Activated B cell treated with CpG ODN at 0.5 μM for 24 hours (primary cell): ENCODE measurements at regions not wholly inside any gene's neighbourhood (a gene's known extent, or its start where the extent isn't known, plus 50 kb on each side); places are given as distances from the start of the nearest gene placed in this dataset.

Source experiments
- ATAC-seq: fragments of 200-7000 bp; cut with Tn5 transposase; one replicate; pipeline ENCODE4 v1.10.0; 2021; ENCODE audit warnings: low read depth, mild to moderate bottlenecking, moderate library complexity
- CTCF ChIA-PET: fragments of 350-600 bp; sonication (Branson Sonifier 250); formaldehyde crosslinking; loops from one replicate; lab custom pipeline; 2021; ENCODE audit warnings: antibody characterized with exemption; lab: Charles Lee
- POLR2A ChIA-PET: fragments of 350-600 bp; sonication (Branson Sonifier 250); formaldehyde crosslinking; loops from one replicate; lab custom pipeline; 2021; ENCODE audit warnings: antibody characterized with exemption; lab: Charles Lee
- DNase-seq: peaks from one replicate; pipeline ENCODE4 v3.0.0; 2022
- H3K27ac Mint-ChIP-seq: one replicate; pipeline ENCODE4 v1.8.0; 2020; ENCODE audit warnings: mixed read lengths
- H3K27me3 Mint-ChIP-seq: one replicate; pipeline ENCODE4 v1.8.0; 2021; ENCODE audit warnings: mixed read lengths
- H3K36me3 Mint-ChIP-seq: one replicate; pipeline ENCODE4 v1.8.0; 2021; ENCODE audit warnings: low read depth, mixed read lengths
- H3K4me1 Mint-ChIP-seq: one replicate; pipeline ENCODE4 v1.8.0; 2021; ENCODE audit warnings: mixed read lengths
- H3K4me3 Mint-ChIP-seq: one replicate; pipeline ENCODE4 v1.8.0; 2020; ENCODE audit warnings: mild to moderate bottlenecking, mixed read lengths
- H3K9me3 Mint-ChIP-seq: one replicate; pipeline ENCODE4 v1.8.0; 2020; ENCODE audit warnings: mixed read lengths
- CTCF ChIP-seq: fragments of 200-600 bp; IDR thresholded peaks from one replicate; pipeline ENCODE4 v1.8.0; 2022; ENCODE audit warnings: antibody characterized with exemption, mild to moderate bottlenecking
- intact Hi-C: fragments of 100-400 bp; cut with micrococcal nuclease; formaldehyde crosslinking; loops from one replicate; pipeline ENCODE4 v1.15.1; 2024

GRCh38 chr1:224061436-224061835, 52.5 kb upstream of the FBXO28 start:
- ChIA-PET CTCF (interaction anchor here (1.5 kb wide), 1 partner anchor 10 kb away, joined by 4 read pairs; no protein-coding TSS in a partner anchor), POLR2A (no interaction called here)
- H3K27me3 Mint-ChIP-seq = peaks cover 10% of the 10 kb centered on the region
- no peaks in the 10 kb centered on the region for H3K36me3 Mint-ChIP-seq
- peaks cover 3% of the 10 kb centered on the region for H3K4me1 Mint-ChIP-seq
- no peaks in the 10 kb centered on the region for H3K9me3 Mint-ChIP-seq
- no peak for TF ChIP-seq CTCF
- no peak overlapping the region for H3K27ac Mint-ChIP-seq
- H3K4me3 Mint-ChIP-seq = no peak overlapping the region
- ATAC-seq (no peak), DNase-seq (no peak)
- intact Hi-C loops = no loop called here

- intact Hi-C loops = no loop called here
- H3K27me3 Mint-ChIP-seq = peaks cover 11% of the 10 kb centered on the region
- no peak for ATAC-seq
- H3K9me3 Mint-ChIP-seq = no peaks in the 10 kb centered on the region
- H3K27ac Mint-ChIP-seq = no peak overlapping the region
- TF ChIP-seq CTCF = no peak
- no peaks in the 10 kb centered on the region for H3K36me3 Mint-ChIP-seq
- no peak overlapping the region for H3K4me3 Mint-ChIP-seq
- CTCF ChIA-PET = no interaction called here
- no peaks in the 10 kb centered on the region for H3K4me1 Mint-ChIP-seq
- POLR2A ChIA-PET = no interaction called here
- no peak for DNase-seq
These were observed 53.9 kb upstream of the FBXO28 start for GRCh38 chr1:224059897-224060427.

- Mint-ChIP-seq H3K27me3 (peaks cover 11% of the 10 kb centered on the region), H3K9me3 (no peaks in the 10 kb centered on the region), H3K36me3 (no peaks in the 10 kb centered on the region), H3K4me3 (no peak overlapping the region), H3K27ac (no peak overlapping the region), H3K4me1 (no peaks in the 10 kb centered on the region)
- intact Hi-C loops = no loop called here
- DNase-seq (no peak), ATAC-seq (no peak)
- ChIA-PET CTCF (no interaction called here), POLR2A (no interaction called here)
- no peak for TF ChIP-seq CTCF
These were observed 55.6 kb upstream of the FBXO28 start for GRCh38 chr1:224058303-224058702.

- TF ChIP-seq CTCF = no peak
- no peaks in the 10 kb centered on the region for H3K36me3 Mint-ChIP-seq
- intact Hi-C loops = no loop called here
- H3K27me3 Mint-ChIP-seq = peaks cover 10% of the 10 kb centered on the region
- H3K4me1 Mint-ChIP-seq = no peaks in the 10 kb centered on the region
- H3K4me3 Mint-ChIP-seq = no peak overlapping the region
- DNase-seq (no peak), ATAC-seq (no peak)
- ChIA-PET CTCF (no interaction called here), POLR2A (interaction anchor here (0.6 kb wide), 1 partner anchor 186 kb away, joined by 4 read pairs; no protein-coding TSS in a partner anchor)
- H3K9me3 Mint-ChIP-seq = no peaks in the 10 kb centered on the region
- no peak overlapping the region for H3K27ac Mint-ChIP-seq
These were observed 56.3 kb upstream of the FBXO28 start for GRCh38 chr1:224057461-224058199.

GRCh38 chr1:224054611-224055010, 59.3 kb upstream of the FBXO28 start:
- intact Hi-C loops = no loop called here
- H3K4me1 Mint-ChIP-seq = peaks cover 3% of the 10 kb centered on the region
- no peaks in the 10 kb centered on the region for H3K36me3 Mint-ChIP-seq
- peaks cover 16% of the 10 kb centered on the region for H3K27me3 Mint-ChIP-seq
- TF ChIP-seq CTCF = no peak
- no peak overlapping the region for H3K4me3 Mint-ChIP-seq
- ATAC-seq (no peak), DNase-seq (no peak)
- H3K27ac Mint-ChIP-seq = no peak overlapping the region
- ChIA-PET CTCF (no interaction called here), POLR2A (no interaction called here)
- H3K9me3 Mint-ChIP-seq = no peaks in the 10 kb centered on the region
